ENCODE measurements at regions not wholly inside any gene's neighbourhood (a gene's known extent, or its start where the extent isn't known, plus 50 kb on each side); places are given as distances from the start of the nearest gene placed in this dataset.
"Not testable (repeated sequence)": the region's sequence is repeated elsewhere in the genome, so short reads cannot be mapped to it uniquely, and the experiment has no call there.

DNA sequence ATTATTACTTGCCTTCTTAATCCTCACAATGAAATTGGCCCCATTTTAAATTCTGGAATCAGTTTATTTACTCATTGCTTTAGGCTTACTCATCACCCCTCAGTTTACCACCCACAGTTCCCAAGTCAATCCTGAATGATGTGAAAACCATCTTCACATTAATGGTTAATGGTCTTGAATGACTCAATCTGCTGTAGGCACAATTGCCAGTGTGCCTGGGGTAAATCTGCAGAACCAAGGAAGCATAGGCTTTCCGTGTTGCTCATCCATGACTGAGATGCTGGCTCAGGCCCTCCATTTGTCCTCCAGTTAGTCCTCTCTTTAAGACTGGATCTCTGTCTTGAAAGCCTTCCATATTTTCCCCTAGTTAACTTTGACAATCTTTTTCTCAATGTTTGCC, 164.5 kb downstream of the PMAIP1 start:
- Histone ChIP-seq H3K27me3 (no peaks in the 10 kb centered on the region), H3K9me3 (no peaks in the 10 kb centered on the region), H3K4me3 (ENCODE audit: low read depth in 1 of 2, low read length in 1 of 2) (no peak overlapping the region), H3K36me3 (no peaks in the 10 kb centered on the region), H3K27ac (no peak overlapping the region), H3K4me1 (ENCODE audit: control insufficient read depth in 1 of 2, insufficient read depth in 1 of 2, low read depth in 1 of 2, low read length in 1 of 2) (no peaks in the 10 kb centered on the region)
- no peak for TF ChIP-seq CTCF (IDR thresholded peaks at IDR 0.05)

DNA sequence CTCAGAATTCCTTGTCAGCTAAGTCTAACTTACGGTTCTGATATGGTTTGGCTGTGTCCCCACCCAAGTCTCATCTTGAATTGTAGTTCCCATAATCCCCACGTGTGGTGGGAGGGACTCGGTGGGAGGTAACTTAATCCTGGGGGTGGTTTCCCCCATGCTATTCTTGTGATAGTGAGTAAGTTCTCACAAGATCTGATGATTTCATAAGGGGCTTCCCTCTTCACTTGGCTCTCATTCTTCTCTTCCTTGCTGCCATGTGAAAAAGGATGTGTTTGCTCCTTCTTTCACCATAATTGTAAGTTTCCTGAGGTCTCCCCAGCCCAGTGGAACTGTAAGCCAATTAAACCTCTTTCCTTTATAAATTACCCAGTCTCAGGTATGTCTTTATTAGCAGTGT, 163.0 kb downstream of the PMAIP1 start:
- H3K4me1 ChIP-seq (ENCODE audit: control insufficient read depth in 1 of 2, insufficient read depth in 1 of 2, low read depth in 1 of 2, low read length in 1 of 2); H3K27me3 ChIP-seq; H3K27ac ChIP-seq; H3K36me3 ChIP-seq; H3K4me3 ChIP-seq (ENCODE audit: low read depth in 1 of 2, low read length in 1 of 2); H3K9me3 ChIP-seq: not testable (repeated sequence)

DNA sequence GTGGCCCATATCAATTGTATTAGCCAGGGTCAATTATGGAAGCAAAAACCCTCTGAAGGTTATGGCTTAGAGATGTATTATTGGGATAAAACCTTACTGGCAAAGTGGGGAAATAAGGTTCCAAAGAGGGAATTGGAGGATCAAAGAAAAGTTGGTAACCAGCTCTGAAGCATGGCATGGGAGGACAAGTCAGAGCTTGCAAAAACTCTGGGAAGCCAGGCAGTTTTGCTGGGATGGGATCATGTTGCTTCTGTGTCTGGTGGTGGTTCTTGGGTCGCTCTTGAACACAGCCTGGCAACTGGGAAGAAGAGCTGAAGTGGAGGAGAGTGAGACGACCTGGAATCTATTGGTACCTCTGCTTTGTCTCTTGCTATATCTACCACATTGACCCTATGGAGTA, 162.6 kb downstream of the PMAIP1 start:
- H3K36me3 ChIP-seq: no peaks in the 10 kb centered on the region
- TF ChIP-seq CTCF (IDR thresholded peaks at IDR 0.05): no peak
- H3K27ac ChIP-seq: no peak overlapping the region
- H3K4me3 ChIP-seq (ENCODE audit: low read depth in 1 of 2, low read length in 1 of 2): no peak overlapping the region
- no peaks in the 10 kb centered on the region for H3K9me3 ChIP-seq
- no peaks in the 10 kb centered on the region for H3K27me3 ChIP-seq
- no peaks in the 10 kb centered on the region for H3K4me1 ChIP-seq (ENCODE audit: control insufficient read depth in 1 of 2, insufficient read depth in 1 of 2, low read depth in 1 of 2, low read length in 1 of 2)

DNA sequence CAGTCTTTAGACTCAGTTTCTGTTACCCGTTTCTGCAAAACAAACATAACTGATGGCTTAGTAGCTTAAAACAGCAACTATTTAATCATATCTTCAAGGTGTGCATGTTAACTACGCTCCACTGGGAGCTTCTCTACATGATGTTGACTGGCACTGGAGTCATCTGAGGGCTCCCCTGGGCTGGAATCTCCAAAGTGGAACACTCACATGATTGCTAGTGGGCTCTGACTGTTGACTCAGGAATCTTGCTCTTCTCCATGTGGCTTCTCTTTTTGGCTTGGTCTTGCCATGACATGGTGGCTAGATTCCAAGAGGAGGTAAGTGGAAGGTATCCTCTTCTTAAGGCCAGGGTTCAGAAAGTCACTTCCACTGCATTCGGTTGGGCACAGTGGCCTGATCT, 160.8 kb downstream of the PMAIP1 start:
- no peak for TF ChIP-seq CTCF (IDR thresholded peaks at IDR 0.05)
- no peak overlapping the region for H3K27ac ChIP-seq
- H3K36me3 ChIP-seq: no peaks in the 10 kb centered on the region
- H3K27me3 ChIP-seq: no peaks in the 10 kb centered on the region
- H3K4me3 ChIP-seq (ENCODE audit: low read depth in 1 of 2, low read length in 1 of 2): no peak overlapping the region
- H3K4me1 ChIP-seq (ENCODE audit: control insufficient read depth in 1 of 2, insufficient read depth in 1 of 2, low read depth in 1 of 2, low read length in 1 of 2): no peaks in the 10 kb centered on the region
- H3K9me3 ChIP-seq: no peaks in the 10 kb centered on the region

DNA sequence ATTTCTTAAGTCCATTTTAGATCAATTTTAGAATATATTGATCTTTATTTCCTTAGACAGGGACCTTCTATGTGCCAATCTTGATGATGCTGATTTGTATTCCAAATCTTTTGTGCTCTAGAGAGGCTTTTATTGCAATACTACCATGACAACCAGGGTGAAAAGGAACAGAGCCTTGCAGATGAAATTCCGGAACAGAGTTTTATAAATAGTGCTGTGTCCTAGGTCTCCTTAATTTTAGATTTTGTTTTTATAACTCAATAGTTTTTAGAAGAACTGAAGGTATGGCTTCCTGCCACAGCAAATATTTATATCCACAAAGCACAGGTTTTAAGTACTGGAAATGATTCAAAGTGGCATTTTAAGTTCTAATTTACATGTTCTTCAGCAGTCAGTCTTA, 160.2 kb downstream of the PMAIP1 start:
- Histone ChIP-seq H3K9me3 (no peaks in the 10 kb centered on the region), H3K4me1 (ENCODE audit: control insufficient read depth in 1 of 2, insufficient read depth in 1 of 2, low read depth in 1 of 2, low read length in 1 of 2) (no peaks in the 10 kb centered on the region), H3K27ac (no peak overlapping the region), H3K4me3 (ENCODE audit: low read depth in 1 of 2, low read length in 1 of 2) (no peak overlapping the region), H3K27me3 (no peaks in the 10 kb centered on the region), H3K36me3 (no peaks in the 10 kb centered on the region)
- no peak for TF ChIP-seq CTCF (IDR thresholded peaks at IDR 0.05)

DNA sequence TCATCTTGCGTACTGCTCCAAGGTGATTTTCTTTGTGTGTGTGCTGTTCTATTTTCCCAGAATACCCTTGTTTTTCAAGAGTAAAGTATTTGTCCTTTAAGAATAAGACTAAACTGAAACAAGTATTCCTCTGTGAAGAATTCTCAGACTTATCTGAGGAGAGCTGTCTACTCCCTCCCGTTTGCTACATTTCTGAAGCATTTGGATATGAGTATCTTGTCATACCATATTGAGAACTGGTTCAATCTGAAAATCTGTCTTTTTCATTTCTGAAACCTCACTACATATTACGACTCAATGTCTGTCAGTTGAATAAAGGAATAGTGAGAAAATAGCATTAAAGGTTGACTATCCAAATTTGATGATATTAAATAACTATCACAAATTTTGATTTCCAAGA, 159.4 kb downstream of the PMAIP1 start:
- Histone ChIP-seq H3K9me3 (no peaks in the 10 kb centered on the region), H3K36me3 (no peaks in the 10 kb centered on the region), H3K4me1 (ENCODE audit: control insufficient read depth in 1 of 2, insufficient read depth in 1 of 2, low read depth in 1 of 2, low read length in 1 of 2) (no peaks in the 10 kb centered on the region), H3K4me3 (ENCODE audit: low read depth in 1 of 2, low read length in 1 of 2) (no peak overlapping the region), H3K27me3 (no peaks in the 10 kb centered on the region), H3K27ac (no peak overlapping the region)
- TF ChIP-seq CTCF (IDR thresholded peaks at IDR 0.05): no peak

All from neutrophil (primary cell).